ENCODE measurements at regions not wholly inside any gene's neighbourhood (a gene's known extent, or its start where the extent isn't known, plus 50 kb on each side); places are given as distances from the start of the nearest gene placed in this dataset.

DNA sequence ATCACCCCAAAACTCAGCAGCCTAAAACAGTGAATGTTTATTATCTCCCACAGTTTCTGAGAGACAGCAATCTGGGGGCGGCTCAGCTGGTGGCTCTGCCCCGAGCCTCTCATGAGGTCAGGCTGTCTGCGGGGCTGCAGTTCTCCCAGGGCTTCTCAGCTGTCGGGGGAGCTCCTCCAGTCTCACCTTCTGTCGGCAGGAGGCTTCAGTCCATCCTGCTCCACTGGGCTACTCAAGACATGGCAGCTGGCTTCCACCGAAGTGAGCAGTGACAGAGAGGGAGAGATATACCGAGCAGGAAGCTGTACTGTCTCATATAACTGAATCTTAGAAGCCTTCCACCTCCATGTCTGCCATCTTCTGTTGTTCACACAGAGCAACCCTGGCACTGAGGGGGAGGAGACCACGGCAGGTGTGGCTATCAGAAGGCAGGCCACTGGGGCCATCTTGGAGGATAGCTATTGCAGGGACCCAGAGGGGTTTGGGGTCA is 72.8 kb upstream of the ITGA11 start:
- no peak overlapping the region for H3K27ac ChIP-seq (ENCODE audit: insufficient read depth, low read length)
- H3K9ac ChIP-seq (ENCODE audit: insufficient read depth, low read length), result no peak overlapping the region
- peak overlapping the region; percentile 30 for H2AFZ ChIP-seq (ENCODE audit: low read length)
- TF ChIP-seq CTCF (conservative IDR thresholded peaks at IDR 0.05 in 1 of 2, IDR thresholded peaks at IDR 0.05 in 1 of 2; ENCODE audit: low read depth in 1 of 2, low read length in 2 of 2) (no peak), EZH2 (IDR thresholded peaks at IDR 0.05; ENCODE audit: low read length, missing control alignments) (no peak)
- DNase-seq (ENCODE audit: low read depth in 2 of 2), result no peak
- no peaks in the 10 kb centered on the region for H3K36me3 ChIP-seq (ENCODE audit: control insufficient read depth, insufficient read depth, low read length)
- no peaks in the 10 kb centered on the region for H3K79me2 ChIP-seq (ENCODE audit: control insufficient read depth, insufficient read depth, low read length)
- H3K4me3 ChIP-seq (replicated peaks in 1 of 4; ENCODE audit: control extremely low read depth in 1 of 4, insufficient read depth in 1 of 4, low read depth in 3 of 4, low read length in 4 of 4), result no peak overlapping the region
- H3K4me1 ChIP-seq (ENCODE audit: control insufficient read depth, extremely low read depth, insufficient read depth, low read length), result no peaks in the 10 kb centered on the region
- no peak overlapping the region for H3K4me2 ChIP-seq (ENCODE audit: extremely low read depth, insufficient read depth, low read length)
- peaks cover 8% of the 10 kb centered on the region for H3K27me3 ChIP-seq (ENCODE audit: control insufficient read depth, insufficient read depth, low read length)
- H4K20me1 ChIP-seq (ENCODE audit: control insufficient read depth, extremely low read depth, insufficient read depth, low read length), result no peaks in the 10 kb centered on the region
- no peaks in the 10 kb centered on the region for H3K9me3 ChIP-seq (ENCODE audit: control insufficient read depth, insufficient read depth, low read depth, low read length)

DNA sequence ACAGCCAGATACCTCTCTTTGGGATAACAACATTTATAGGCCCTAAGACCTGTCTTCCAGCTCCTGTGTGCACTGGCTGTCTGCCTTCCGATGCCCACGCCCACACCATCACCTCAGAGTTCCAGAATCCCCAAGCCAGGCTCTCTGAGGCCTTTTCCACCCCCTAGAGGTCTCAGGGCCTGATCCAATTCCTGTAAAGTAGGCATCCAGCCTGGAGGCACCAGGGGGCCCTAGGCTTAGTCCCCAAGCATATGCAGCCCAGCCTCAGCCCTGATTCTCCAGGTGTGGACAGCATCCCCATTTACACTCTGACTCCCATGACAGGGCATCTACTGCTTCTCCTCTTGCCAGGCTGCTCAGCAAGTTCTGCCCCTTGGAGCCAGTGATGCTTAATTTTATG is 72.7 kb upstream of the CORO2B start:
- no peaks in the 10 kb centered on the region for H3K36me3 ChIP-seq (ENCODE audit: control insufficient read depth, insufficient read depth, low read length)
- no peak overlapping the region for H3K9ac ChIP-seq (ENCODE audit: insufficient read depth, low read length)
- TF ChIP-seq CTCF (conservative IDR thresholded peaks at IDR 0.05 in 1 of 2, IDR thresholded peaks at IDR 0.05 in 1 of 2; ENCODE audit: low read depth in 1 of 2, low read length in 2 of 2) (no peak), EZH2 (IDR thresholded peaks at IDR 0.05; ENCODE audit: low read length, missing control alignments) (no peak)
- no peak overlapping the region for H3K4me3 ChIP-seq (replicated peaks in 1 of 4; ENCODE audit: control extremely low read depth in 1 of 4, insufficient read depth in 1 of 4, low read depth in 3 of 4, low read length in 4 of 4)
- no peaks in the 10 kb centered on the region for H3K79me2 ChIP-seq (ENCODE audit: control insufficient read depth, insufficient read depth, low read length)
- DNase-seq (ENCODE audit: low read depth in 2 of 2), result no peak
- no peaks in the 10 kb centered on the region for H3K4me1 ChIP-seq (ENCODE audit: control insufficient read depth, extremely low read depth, insufficient read depth, low read length)
- no peak overlapping the region for H3K4me2 ChIP-seq (ENCODE audit: extremely low read depth, insufficient read depth, low read length)
- H3K9me3 ChIP-seq (ENCODE audit: control insufficient read depth, insufficient read depth, low read depth, low read length), result no peaks in the 10 kb centered on the region
- H3K27ac ChIP-seq (ENCODE audit: insufficient read depth, low read length), result no peak overlapping the region
- H3K27me3 ChIP-seq (ENCODE audit: control insufficient read depth, insufficient read depth, low read length), result peaks cover 8% of the 10 kb centered on the region
- H4K20me1 ChIP-seq (ENCODE audit: control insufficient read depth, extremely low read depth, insufficient read depth, low read length), result no peaks in the 10 kb centered on the region
- no peak overlapping the region for H2AFZ ChIP-seq (ENCODE audit: low read length)

DNA sequence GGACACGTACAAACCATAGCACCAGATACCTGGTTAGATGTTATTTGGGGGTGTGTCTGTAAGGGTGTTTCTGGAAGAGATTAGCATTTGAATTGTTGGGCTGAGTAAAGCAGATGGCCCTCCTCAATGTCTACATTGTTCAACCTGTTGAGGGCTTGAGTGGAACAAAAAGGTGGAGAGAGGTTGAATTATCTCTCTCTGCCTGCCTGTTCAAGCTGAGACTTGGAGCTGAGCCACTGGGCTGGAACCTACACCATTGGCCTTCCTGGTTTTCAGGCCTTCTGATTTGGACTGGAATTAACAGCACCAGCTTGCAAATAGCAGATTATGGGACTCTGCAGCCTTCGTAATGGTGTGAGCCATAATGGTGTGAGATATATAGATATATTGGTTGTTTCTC is 71.3 kb upstream of the CORO2B start:
- H3K27me3 ChIP-seq (ENCODE audit: control insufficient read depth, insufficient read depth, low read length), result peaks cover 8% of the 10 kb centered on the region
- H3K36me3 ChIP-seq (ENCODE audit: control insufficient read depth, insufficient read depth, low read length), result no peaks in the 10 kb centered on the region
- H3K9ac ChIP-seq (ENCODE audit: insufficient read depth, low read length), result no peak overlapping the region
- no peaks in the 10 kb centered on the region for H4K20me1 ChIP-seq (ENCODE audit: control insufficient read depth, extremely low read depth, insufficient read depth, low read length)
- DNase-seq (ENCODE audit: low read depth in 2 of 2), result no peak
- no peak overlapping the region for H3K4me3 ChIP-seq (replicated peaks in 1 of 4; ENCODE audit: control extremely low read depth in 1 of 4, insufficient read depth in 1 of 4, low read depth in 3 of 4, low read length in 4 of 4)
- peaks cover 2% of the 10 kb centered on the region for H3K4me1 ChIP-seq (ENCODE audit: control insufficient read depth, extremely low read depth, insufficient read depth, low read length)
- no peak overlapping the region for H2AFZ ChIP-seq (ENCODE audit: low read length)
- no peaks in the 10 kb centered on the region for H3K79me2 ChIP-seq (ENCODE audit: control insufficient read depth, insufficient read depth, low read length)
- H3K27ac ChIP-seq (ENCODE audit: insufficient read depth, low read length), result no peak overlapping the region
- H3K4me2 ChIP-seq (ENCODE audit: extremely low read depth, insufficient read depth, low read length), result no peak overlapping the region
- no peaks in the 10 kb centered on the region for H3K9me3 ChIP-seq (ENCODE audit: control insufficient read depth, insufficient read depth, low read depth, low read length)
- no peak for TF ChIP-seq EZH2 (IDR thresholded peaks at IDR 0.05; ENCODE audit: low read length, missing control alignments)
- no peak for TF ChIP-seq CTCF (conservative IDR thresholded peaks at IDR 0.05 in 1 of 2, IDR thresholded peaks at IDR 0.05 in 1 of 2; ENCODE audit: low read depth in 1 of 2, low read length in 2 of 2)
